ENCODE measurements at regions not wholly inside any gene's neighbourhood (a gene's known extent, or its start where the extent isn't known, plus 50 kb on each side); places are given as distances from the start of the nearest gene placed in this dataset.

GRCh38 chr16:75780669-75781068, 54.4 kb upstream of the CPHXL start:
- TF ChIP-seq, protein P1, sequence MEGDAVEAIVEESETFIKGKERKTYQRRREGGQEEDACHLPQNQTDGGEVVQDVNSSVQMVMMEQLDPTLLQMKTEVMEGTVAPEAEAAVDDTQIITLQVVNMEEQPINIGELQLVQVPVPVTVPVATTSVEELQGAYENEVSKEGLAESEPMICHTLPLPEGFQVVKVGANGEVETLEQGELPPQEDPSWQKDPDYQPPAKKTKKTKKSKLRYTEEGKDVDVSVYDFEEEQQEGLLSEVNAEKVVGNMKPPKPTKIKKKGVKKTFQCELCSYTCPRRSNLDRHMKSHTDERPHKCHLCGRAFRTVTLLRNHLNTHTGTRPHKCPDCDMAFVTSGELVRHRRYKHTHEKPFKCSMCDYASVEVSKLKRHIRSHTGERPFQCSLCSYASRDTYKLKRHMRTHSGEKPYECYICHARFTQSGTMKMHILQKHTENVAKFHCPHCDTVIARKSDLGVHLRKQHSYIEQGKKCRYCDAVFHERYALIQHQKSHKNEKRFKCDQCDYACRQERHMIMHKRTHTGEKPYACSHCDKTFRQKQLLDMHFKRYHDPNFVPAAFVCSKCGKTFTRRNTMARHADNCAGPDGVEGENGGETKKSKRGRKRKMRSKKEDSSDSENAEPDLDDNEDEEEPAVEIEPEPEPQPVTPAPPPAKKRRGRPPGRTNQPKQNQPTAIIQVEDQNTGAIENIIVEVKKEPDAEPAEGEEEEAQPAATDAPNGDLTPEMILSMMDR (IDR thresholded peaks at IDR 0.05), result no peak
- ATAC-seq (ENCODE audit: low FRiP score), result no peak
- DNase-seq (ENCODE audit: low spot score), result no peak

GRCh38 chr16:75781683-75782343, 55.5 kb upstream of the CPHXL start:
- TF ChIP-seq, protein P1 (IDR thresholded peaks at IDR 0.05), result no peak
- DNase-seq (ENCODE audit: low spot score), result no peak
- no peak for ATAC-seq (ENCODE audit: low FRiP score)

DNA sequence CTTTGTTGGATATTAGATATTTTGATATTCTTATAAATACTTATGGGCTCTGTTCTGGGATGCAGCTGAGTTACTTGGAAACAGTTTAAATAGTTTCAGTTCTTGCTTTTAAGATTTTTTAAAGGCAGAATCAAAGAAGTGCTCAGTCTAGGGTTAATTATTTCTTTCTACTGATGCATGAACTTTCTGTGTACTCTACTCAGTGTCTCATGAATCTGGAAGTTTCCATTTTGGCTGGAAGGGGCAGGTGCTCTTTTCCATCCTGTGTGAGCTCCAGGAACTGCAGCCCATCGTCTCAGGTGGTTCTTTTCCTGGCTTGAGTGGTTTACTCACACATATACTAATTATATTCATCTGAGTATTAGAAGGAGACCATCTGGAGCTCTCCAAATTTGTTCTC, 61.1 kb upstream of the CPHXL start:
- ATAC-seq (ENCODE audit: low FRiP score) (no peak), DNase-seq (ENCODE audit: low spot score) (no peak)
- TF ChIP-seq, protein P1 (IDR thresholded peaks at IDR 0.05), result no peak

GRCh38 chr16:75789237-75789636, 62.9 kb upstream of the CPHXL start:
- no peak for ATAC-seq (ENCODE audit: low FRiP score)
- no peak for DNase-seq (ENCODE audit: low spot score)
- TF ChIP-seq, protein P1 (IDR thresholded peaks at IDR 0.05), result no peak

GRCh38 chr16:75792771-75793492, 66.6 kb upstream of the CPHXL start:
- ATAC-seq (ENCODE audit: low FRiP score) (no peak), DNase-seq (ENCODE audit: low spot score) (no peak)
- TF ChIP-seq, protein P1 (IDR thresholded peaks at IDR 0.05), result no peak

DNA sequence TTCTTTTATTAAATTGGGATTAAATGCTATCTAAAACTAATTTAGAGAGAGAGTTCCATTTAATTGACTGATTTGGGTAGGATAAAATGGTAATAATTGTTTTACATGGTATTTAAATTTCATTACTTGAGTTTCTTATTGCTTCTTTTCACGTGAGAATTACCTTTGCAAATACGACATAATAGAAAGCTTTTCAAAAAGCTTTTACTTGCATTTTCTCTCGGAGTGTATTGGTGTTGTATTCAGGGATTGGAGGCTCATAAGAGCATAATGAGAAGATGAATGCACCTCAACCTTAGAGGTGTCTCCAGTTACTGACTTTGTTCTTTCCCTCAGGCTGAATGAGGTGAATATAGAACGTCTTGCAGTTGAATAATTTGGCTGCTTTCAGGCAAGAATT, 67.4 kb upstream of the CPHXL start:
- TF ChIP-seq, protein P1 (IDR thresholded peaks at IDR 0.05), result no peak
- DNase-seq (ENCODE audit: low spot score) (no peak), ATAC-seq (ENCODE audit: low FRiP score) (no peak)

DNA sequence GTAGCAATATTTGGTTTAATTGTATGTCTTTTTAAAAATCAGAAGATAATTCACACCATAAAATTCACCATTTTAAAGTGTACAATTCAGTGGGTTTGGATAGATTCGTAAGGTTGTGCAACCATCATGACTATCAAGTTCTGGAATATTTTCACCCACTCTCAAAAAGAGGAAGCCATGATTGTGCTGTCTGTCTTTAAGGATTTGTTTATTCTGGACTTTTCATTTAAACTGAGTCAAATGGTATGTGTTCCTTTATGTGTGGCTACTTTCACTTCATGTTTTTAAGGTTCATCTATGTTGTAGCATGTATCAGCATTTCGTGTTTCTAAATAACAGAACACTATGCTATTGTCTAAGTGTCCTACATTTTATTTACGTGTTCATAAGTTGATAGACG, 68.1 kb upstream of the CPHXL start:
- TF ChIP-seq, protein P1 (IDR thresholded peaks at IDR 0.05), result no peak
- ATAC-seq (ENCODE audit: low FRiP score) (no peak), DNase-seq (ENCODE audit: low spot score) (no peak)

Data from omental fat pad (tissue), 3 donors.